K562 (cell line): ENCODE measurements at regions not wholly inside any gene's neighbourhood (a gene's known extent, or its start where the extent isn't known, plus 50 kb on each side); places are given as distances from the start of the nearest gene placed in this dataset.

Experiments used
- ATAC-seq: fragments of 200-7000 bp; cut with Tn5 transposase; 3 replicates; pipeline ENCODE4 v1.9.1; 2020; ENCODE audit warnings: moderate library complexity
- BruUV-seq: library from RNA; stranded (reverse); fragments of 400-500 nt; replicated peaks from 2 replicates; lab custom pipeline; 2021; lab: Mats Ljungman, UMichigan
- CTCF ChIA-PET: fragments of 300-600 bp; formaldehyde crosslinking; extraction: SDS; loops from one replicate; lab custom pipeline; 2021; ENCODE audit warnings: low intra/inter-chr PET ratio; lab: Yijun Ruan, JAX
- POLR2A ChIA-PET: fragments of 300-600, 350-650 bp; sonication (Branson Sonifier 250); formaldehyde crosslinking; extraction: SDS; loops from one replicate; lab custom pipeline; 2021; ENCODE audit warnings: antibody characterized with exemption, inconsistent platforms; lab: Yijun Ruan, JAX
- DNase-seq, 4 experiments: peaks; one replicate each; pipeline versions ENCODE4 v3.0.0 to v3.0.0-alpha.2; 2011 to 2018; ENCODE audit warnings: low spot score in 3 of 4, mixed read lengths in 3 of 4; ENCODE audit errors: extremely low read depth in 1 of 4
- FAIRE-seq: peaks from 2 replicates; lab custom pipeline; 2011; peaks lifted over from hg19 to GRCh38; lab: Jason Lieb, UNC
- H2AFZ ChIP-seq: 2 replicates; pipeline ENCODE4 v1.6.0; 2011; ENCODE audit warnings: low read depth, low read length, control low read depth, inconsistent platforms
- H3K27ac ChIP-seq: fragments of 200-600 bp; 3 replicates; pipeline ENCODE4 v1.8.0; 2011; ENCODE audit warnings: low read depth, mild to moderate bottlenecking, control low read depth, inconsistent platforms, low read length, moderate library complexity, mixed read lengths; ENCODE audit errors: extremely low read depth
- H3K27me3 ChIP-seq, 2 experiments: fragments of 300-600 bp in 1 of 2; 2 replicates in 1 of 2; 3 replicates in 1 of 2; pipeline versions ENCODE4 v1.6.0 to v1.8.0; 2011; ENCODE audit warnings: inconsistent platforms in 2 of 2, low read length in 2 of 2, mild to moderate bottlenecking in 1 of 2, mixed read lengths in 1 of 2, moderate library complexity in 1 of 2; ENCODE audit not compliant: control insufficient read depth in 2 of 2, insufficient read depth in 2 of 2
- H3K36me3 ChIP-seq: fragments of 300-600 bp; 3 replicates; pipeline ENCODE4 v1.8.0; 2011; ENCODE audit warnings: mild to moderate bottlenecking, low read length, inconsistent platforms; ENCODE audit not compliant: control insufficient read depth, insufficient read depth
- H3K4me1 ChIP-seq, 2 experiments: fragments of 200-600 bp in 1 of 2; replicated peaks in 1 of 2; 2 replicates in 1 of 2; 3 replicates in 1 of 2; pipeline versions ENCODE4 v1.5.1 to v1.8.0; 2011; ENCODE audit warnings: inconsistent platforms in 2 of 2, low read length in 2 of 2, mild to moderate bottlenecking in 1 of 2, mixed read lengths in 1 of 2, moderate library complexity in 1 of 2; ENCODE audit not compliant: control insufficient read depth in 2 of 2, insufficient read depth in 2 of 2
- H3K4me2 ChIP-seq: 2 replicates; pipeline ENCODE4 v1.6.1; 2011; ENCODE audit warnings: low read length, control low read depth, inconsistent platforms, mixed read lengths; ENCODE audit not compliant: insufficient read depth
- H3K4me3 ChIP-seq: fragments of 200-600 bp; sonication (generic), shearing (Covaris generic); 2 replicates; pipeline ENCODE4 v1.5.1; 2016; ENCODE audit warnings: control low read depth, inconsistent platforms
- H3K79me2 ChIP-seq: fragments of 200-600 bp; 3 replicates; pipeline ENCODE4 v1.8.0; 2011; ENCODE audit warnings: low read length, inconsistent platforms; ENCODE audit not compliant: control insufficient read depth, insufficient read depth
- H3K9ac ChIP-seq, 2 experiments: 2 replicates each; pipeline versions ENCODE4 v1.6.0 to v1.6.1; 2011; ENCODE audit warnings: low read depth in 2 of 2, low read length in 2 of 2, control low read depth in 1 of 2, inconsistent platforms in 1 of 2, mild to moderate bottlenecking in 1 of 2, mixed read lengths in 1 of 2; ENCODE audit not compliant: insufficient read depth in 1 of 2
- H3K9me1 ChIP-seq: one replicate; pipeline ENCODE4 v1.6.0; 2011; ENCODE audit warnings: inconsistent platforms, mild to moderate bottlenecking, low read length, moderate library complexity; ENCODE audit not compliant: control insufficient read depth, insufficient read depth
- H3K9me3 ChIP-seq: replicated peaks from 2 replicates; pipeline ENCODE4 v1.5.1; 2011; ENCODE audit warnings: low read depth, low read length, inconsistent platforms; ENCODE audit not compliant: control insufficient read depth, insufficient read depth
- H4K20me1 ChIP-seq: replicated peaks from 2 replicates; pipeline ENCODE4 v1.6.1; 2011; ENCODE audit warnings: low read length, inconsistent platforms, mixed read lengths; ENCODE audit not compliant: control insufficient read depth, insufficient read depth
- ETV6 ChIP-seq, 3 experiments: fragments of 150-350 bp in 1 of 3; sonication (generic) in 1 of 3; formaldehyde crosslinking in 1 of 3; IDR thresholded peaks; 2 replicates each; pipeline versions ENCODE4 v1.6.1 to v1.8.0; 2014 to 2022; ENCODE audit warnings: borderline replicate concordance in 2 of 3, low read depth in 2 of 3, antibody characterized with exemption in 1 of 3, low read length in 1 of 3, mild to moderate bottlenecking in 1 of 3, missing genetic modification reagents in 1 of 3
- HSF4 ChIP-seq: fragments of 250-450 bp; sonication (Bioruptor Pico); IDR thresholded peaks from 2 replicates; pipeline ENCODE4 v2.1.2; 2022; ENCODE audit warnings: mild to moderate bottlenecking, moderate library complexity, borderline replicate concordance
- RBM25 ChIP-seq: fragments of 200-400 bp; formaldehyde crosslinking; IDR thresholded peaks from 2 replicates; pipeline ENCODE4 v1.6.1; 2018; ENCODE audit warnings: low read length, low read depth, moderate library complexity; ENCODE audit not compliant: severe bottlenecking
- RCOR1 ChIP-seq, 2 experiments: IDR thresholded peaks; 2 replicates each; pipeline ENCODE4 v1.6.1; 2012; ENCODE audit warnings: low read depth in 2 of 2, low read length in 2 of 2, borderline replicate concordance in 1 of 2, improper control_type of control experiment in 1 of 2
- STAT5A ChIP-seq: IDR thresholded peaks from 2 replicates; pipeline ENCODE4 v1.6.1; 2012; ENCODE audit warnings: low read length, inconsistent platforms, borderline replicate concordance
- TBP ChIP-seq: optimal IDR thresholded peaks from 2 replicates; pipeline ENCODE3; 2011; ENCODE audit warnings: low read depth, low read length, improper control_type of control experiment
- ZNF174 ChIP-seq: fragments of 250-450 bp; sonication (Bioruptor Pico); IDR thresholded peaks from 2 replicates; pipeline ENCODE4 v1.4.0; 2020; ENCODE audit warnings: mild to moderate bottlenecking
- ZNF197 ChIP-seq: fragments of 200-800 bp; sonication (Bioruptor generic); IDR thresholded peaks from 2 replicates; pipeline ENCODE4 v1.6.1; 2016; ENCODE audit warnings: low read depth, missing genetic modification characterization, missing compliant biosample characterization
- ZNF561 ChIP-seq: fragments of 450-650 bp; formaldehyde crosslinking; conservative IDR thresholded peaks from 2 replicates; pipeline ENCODE4 v1.4.0; 2020; ENCODE audit warnings: mild to moderate bottlenecking, moderate library complexity
- WGBS: fragments of 100-300 bp; shearing (Covaris generic); methylation state at CpG from one replicate; pipeline ENCODE4 v1.1.6; 2016; ENCODE audit warnings: low coverage, mixed read lengths; ENCODE audit not compliant: insufficient coverage; ENCODE audit errors: missing lambda C conversion rate; 5-methylcytosine and 5-hydroxymethylcytosine counted together
- in situ Hi-C: fragments of 300-500 bp; cut with MboI; formaldehyde crosslinking; loops from 4 replicates; pipeline ENCODE4 v1.15.0; 2018; ENCODE audit warnings: inconsistent platforms, mixed read lengths
- intact Hi-C: fragments of 100-400 bp; cut with micrococcal nuclease; formaldehyde crosslinking; loops from 2 replicates; pipeline ENCODE4 v1.14.2; 2022
- TF ChIP-seq, protein P1 (sequence below): IDR thresholded peaks from 2 replicates; pipeline ENCODE4 v1.6.1; 2011; ENCODE audit warnings: borderline replicate concordance, low read depth, mild to moderate bottlenecking, moderate library complexity, low read length; ENCODE audit not compliant: insufficient read depth, poor library complexity, severe bottlenecking

DNA sequence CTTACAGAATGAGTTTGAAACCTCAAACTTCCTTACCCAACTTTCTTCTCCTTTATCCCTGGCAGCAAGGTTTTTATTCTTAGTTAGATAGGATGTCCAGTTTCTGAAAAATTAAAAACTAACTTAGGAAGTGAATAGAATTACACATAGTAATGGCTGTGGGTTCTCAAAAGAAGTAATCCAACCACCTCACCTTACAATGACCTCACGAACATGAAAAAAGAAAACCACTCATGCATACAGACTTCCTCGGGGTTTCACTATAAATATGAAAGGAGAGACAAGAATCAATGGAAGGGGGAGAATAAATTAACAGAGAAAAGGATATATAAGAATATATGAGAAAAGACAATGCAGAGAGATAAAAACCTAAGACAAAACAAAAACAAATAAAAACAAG lies 1044.3 kb upstream of the KLHL29 start:
- no peak for FAIRE-seq
- H3K9me1 ChIP-seq: no peaks in the 10 kb centered on the region
- no peaks in the 10 kb centered on the region for H3K9me3 ChIP-seq
- H3K27me3 ChIP-seq: no peaks in the 10 kb centered on the region
- no peaks in the 10 kb centered on the region for H3K36me3 ChIP-seq
- H3K4me3 ChIP-seq: no peak overlapping the region
- BruUV-seq: no TSS peak
- H3K4me1 ChIP-seq: no peaks in the 10 kb centered on the region
- 0% methylated on average over 2 of the region's 2 CpGs for WGBS
- ATAC-seq: no peak
- no peak overlapping the region for H3K9ac ChIP-seq
- no peak for DNase-seq
- in situ Hi-C loops (no loop called here), intact Hi-C loops (no loop called here)
- no peak overlapping the region for H3K4me2 ChIP-seq
- no peak overlapping the region for H3K27ac ChIP-seq
- no peaks in the 10 kb centered on the region for H4K20me1 ChIP-seq
- CTCF ChIA-PET: no interaction called here
- H2AFZ ChIP-seq: no peak overlapping the region
- no peaks in the 10 kb centered on the region for H3K79me2 ChIP-seq
- POLR2A ChIA-PET: no interaction called here
- TF ChIP-seq, protein P1, sequence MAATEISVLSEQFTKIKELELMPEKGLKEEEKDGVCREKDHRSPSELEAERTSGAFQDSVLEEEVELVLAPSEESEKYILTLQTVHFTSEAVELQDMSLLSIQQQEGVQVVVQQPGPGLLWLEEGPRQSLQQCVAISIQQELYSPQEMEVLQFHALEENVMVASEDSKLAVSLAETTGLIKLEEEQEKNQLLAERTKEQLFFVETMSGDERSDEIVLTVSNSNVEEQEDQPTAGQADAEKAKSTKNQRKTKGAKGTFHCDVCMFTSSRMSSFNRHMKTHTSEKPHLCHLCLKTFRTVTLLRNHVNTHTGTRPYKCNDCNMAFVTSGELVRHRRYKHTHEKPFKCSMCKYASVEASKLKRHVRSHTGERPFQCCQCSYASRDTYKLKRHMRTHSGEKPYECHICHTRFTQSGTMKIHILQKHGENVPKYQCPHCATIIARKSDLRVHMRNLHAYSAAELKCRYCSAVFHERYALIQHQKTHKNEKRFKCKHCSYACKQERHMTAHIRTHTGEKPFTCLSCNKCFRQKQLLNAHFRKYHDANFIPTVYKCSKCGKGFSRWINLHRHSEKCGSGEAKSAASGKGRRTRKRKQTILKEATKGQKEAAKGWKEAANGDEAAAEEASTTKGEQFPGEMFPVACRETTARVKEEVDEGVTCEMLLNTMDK: no peak
- TF ChIP-seq RCOR1 (IDR thresholded peaks at IDR 0.05; ENCODE audit: borderline replicate concordance in 1 of 2, low read depth in 2 of 2, low read length in 2 of 2): no peak
- TF ChIP-seq TBP: no peak
- no peak for TF ChIP-seq STAT5A
- TF ChIP-seq ETV6 (IDR thresholded peaks at IDR 0.05; ENCODE audit: borderline replicate concordance in 1 of 2, low read depth in 2 of 2, low read length in 1 of 2): no peak
- no peak for TF ChIP-seq ETV6 (CRISPR knock-in tag; IDR thresholded peaks at IDR 0.05; ENCODE audit: borderline replicate concordance)
- TF ChIP-seq ZNF561 (CRISPR knock-in tag): no peak
- TF ChIP-seq HSF4 (CRISPR knock-in tag): no peak
- TF ChIP-seq ZNF197 (CRISPR knock-in tag): no peak
- no peak for TF ChIP-seq ZNF174 (CRISPR knock-in tag)
- no peak for TF ChIP-seq RBM25
